H1 (cell line): ENCODE measurements at regions not wholly inside any gene's neighbourhood (a gene's known extent, or its start where the extent isn't known, plus 50 kb on each side); places are given as distances from the start of the nearest gene placed in this dataset.

ENCODE experiments used
- CTCF ChIA-PET: fragments of 300-600 bp; sonication (Branson Sonifier 250); formaldehyde crosslinking; loops from one replicate; lab custom pipeline; 2021; ENCODE audit not compliant: partially characterized antibody; lab: Charles Lee
- POLR2A ChIA-PET: fragments of 300-600 bp; sonication (Branson Sonifier 250); formaldehyde crosslinking; loops from one replicate; lab custom pipeline; 2021; ENCODE audit warnings: inconsistent platforms; ENCODE audit not compliant: partially characterized antibody; lab: Charles Lee
- DNase-seq, 2 experiments: peaks; one replicate each; pipeline versions ENCODE4 v3.0.0 to v3.0.0-alpha.2; 2010 to 2022; ENCODE audit warnings: low spot score in 2 of 2, low read depth in 1 of 2, mixed read lengths in 1 of 2
- FAIRE-seq: peaks from 2 replicates; lab custom pipeline; 2011; peaks lifted over from hg19 to GRCh38; lab: Jason Lieb, UNC
- H2AFZ ChIP-seq: 2 replicates; pipeline ENCODE4 v1.8.1; 2012; ENCODE audit warnings: low read length, inconsistent platforms
- H2AK5ac ChIP-seq: 2 replicates; pipeline ENCODE4 v1.6.1; 2013; ENCODE audit warnings: low read depth, low read length
- H2BK120ac ChIP-seq: replicated peaks from 2 replicates; pipeline ENCODE3; 2013; ENCODE audit warnings: low read depth, low read length, inconsistent platforms
- H2BK12ac ChIP-seq: 2 replicates; pipeline ENCODE4 v1.6.1; 2013; ENCODE audit warnings: low read depth, low read length
- H2BK15ac ChIP-seq: 2 replicates; pipeline ENCODE4 v1.6.1; 2013; ENCODE audit warnings: low read length
- H2BK20ac ChIP-seq: 2 replicates; pipeline ENCODE4 v1.6.1; 2013; ENCODE audit warnings: low read length
- H2BK5ac ChIP-seq: 2 replicates; pipeline ENCODE4 v1.6.1; 2013; ENCODE audit warnings: low read depth, low read length
- H3K14ac ChIP-seq: 2 replicates; pipeline ENCODE4 v1.6.1; 2013; ENCODE audit warnings: inconsistent platforms; ENCODE audit not compliant: insufficient read length
- H3K18ac ChIP-seq: 2 replicates; pipeline ENCODE4 v1.6.1; 2013; ENCODE audit warnings: low read length; ENCODE audit errors: extremely low read depth
- H3K23ac ChIP-seq: 2 replicates; pipeline ENCODE4 v1.6.1; 2013; ENCODE audit warnings: inconsistent platforms; ENCODE audit not compliant: insufficient read length
- H3K23me2 ChIP-seq: 2 replicates; pipeline ENCODE4 v1.6.1; 2013; ENCODE audit warnings: low read depth, low read length
- H3K27ac ChIP-seq: 2 replicates; pipeline ENCODE4 v1.6.1; 2011; ENCODE audit warnings: low read depth, low read length, inconsistent platforms
- H3K27me3 ChIP-seq, 4 experiments: replicated peaks in 1 of 4; 1 replicate in 1 of 4; 2 replicates in 3 of 4; pipeline versions ENCODE4 v1.6.1 to v1.8.1; 2011 to 2013; ENCODE audit warnings: low read length in 3 of 4, mild to moderate bottlenecking in 3 of 4, inconsistent platforms in 2 of 4, mixed read lengths in 2 of 4, moderate library complexity in 1 of 4; ENCODE audit not compliant: control insufficient read depth in 3 of 4, insufficient read depth in 3 of 4; ENCODE audit errors: extremely low read depth in 1 of 4
- H3K36me3 ChIP-seq, 4 experiments: 2 replicates each; pipeline versions ENCODE4 v1.6.1 to v1.8.1; 2011 to 2013; ENCODE audit warnings: mild to moderate bottlenecking in 4 of 4, low read length in 3 of 4, moderate library complexity in 2 of 4, control low read depth in 1 of 4, inconsistent platforms in 1 of 4; ENCODE audit not compliant: insufficient read depth in 4 of 4, control insufficient read depth in 2 of 4
- H3K4ac ChIP-seq: replicated peaks from 2 replicates; pipeline ENCODE3; 2013; ENCODE audit warnings: low read length, low read depth, mixed read lengths, inconsistent platforms; ENCODE audit not compliant: insufficient read length
- H3K4me1 ChIP-seq, 4 experiments: replicated peaks in 1 of 4; 1 replicate in 1 of 4; 2 replicates in 3 of 4; pipeline versions ENCODE4 v1.6.1 to v1.8.1; 2011 to 2013; ENCODE audit warnings: low read length in 3 of 4, inconsistent platforms in 2 of 4, mixed read lengths in 1 of 4; ENCODE audit not compliant: insufficient read depth in 4 of 4, control insufficient read depth in 3 of 4
- H3K4me2 ChIP-seq, 2 experiments: 2 replicates each; pipeline versions ENCODE4 v1.6.1 to v1.8.1; 2011 to 2013; ENCODE audit warnings: low read depth in 2 of 2, low read length in 2 of 2, control low read depth in 1 of 2, inconsistent platforms in 1 of 2, mild to moderate bottlenecking in 1 of 2; ENCODE audit not compliant: insufficient read depth in 1 of 2
- H3K4me3 ChIP-seq, 4 experiments: fragments of 200-600, 300-600 bp in 1 of 4; sonication (generic), shearing (Covaris generic), sonication (Bioruptor Twin) in 1 of 4; 2 replicates each; pipeline versions ENCODE4 v1.5.1 to v1.8.1; 2011 to 2016; ENCODE audit warnings: low read length in 4 of 4, low read depth in 3 of 4, control low read depth in 2 of 4, inconsistent platforms in 2 of 4, mild to moderate bottlenecking in 2 of 4, mixed read lengths in 1 of 4, moderate library complexity in 1 of 4; ENCODE audit not compliant: insufficient read depth in 2 of 4; ENCODE audit errors: extremely low read depth in 1 of 4
- H3K56ac ChIP-seq: replicated peaks from 2 replicates; pipeline ENCODE3; 2013; ENCODE audit warnings: low read depth, mild to moderate bottlenecking, mixed read lengths, low read length, inconsistent platforms; ENCODE audit not compliant: insufficient read length
- H3K79me1 ChIP-seq: 2 replicates; pipeline ENCODE4 v1.6.1; 2013; ENCODE audit warnings: low read depth, low read length, control low read depth
- H3K79me2 ChIP-seq, 2 experiments: 2 replicates each; pipeline versions ENCODE4 v1.6.1 to v1.8.1; 2012 to 2013; ENCODE audit warnings: low read length in 2 of 2, mild to moderate bottlenecking in 2 of 2, inconsistent platforms in 1 of 2; ENCODE audit not compliant: insufficient read depth in 2 of 2, control insufficient read depth in 1 of 2
- H3K9ac ChIP-seq, 4 experiments: replicated peaks in 1 of 4; 1 replicate in 1 of 4; 2 replicates in 3 of 4; pipeline versions ENCODE4 v1.6.1 to v1.8.1; 2011 to 2013; ENCODE audit warnings: low read depth in 3 of 4, low read length in 3 of 4, control low read depth in 2 of 4, mild to moderate bottlenecking in 2 of 4, moderate library complexity in 2 of 4, inconsistent platforms in 1 of 4; ENCODE audit errors: extremely low read depth in 1 of 4
- H3K9me3 ChIP-seq, 2 experiments: 2 replicates each; pipeline versions ENCODE4 v1.6.1 to v1.8.1; 2012 to 2013; ENCODE audit warnings: mild to moderate bottlenecking in 2 of 2, moderate library complexity in 2 of 2, control low read depth in 1 of 2, inconsistent platforms in 1 of 2, low read depth in 1 of 2, low read length in 1 of 2, mixed read lengths in 1 of 2; ENCODE audit not compliant: insufficient read depth in 2 of 2
- H4K20me1 ChIP-seq, 2 experiments: replicated peaks in 1 of 2; 2 replicates each; pipeline versions ENCODE3 to v1.8.1; 2011 to 2013; ENCODE audit warnings: inconsistent platforms in 2 of 2, low read length in 2 of 2, mild to moderate bottlenecking in 1 of 2; ENCODE audit not compliant: insufficient read depth in 2 of 2, control insufficient read depth in 1 of 2
- H4K5ac ChIP-seq: 2 replicates; pipeline ENCODE4 v1.6.1; 2013; ENCODE audit warnings: low read length, low read depth, mixed read lengths, inconsistent platforms; ENCODE audit not compliant: insufficient read length
- H4K8ac ChIP-seq: 2 replicates; pipeline ENCODE4 v1.8.0; 2013; ENCODE audit warnings: mild to moderate bottlenecking, moderate library complexity, low read length, inconsistent platforms; ENCODE audit not compliant: insufficient read depth; ENCODE audit errors: extremely low read depth
- H4K91ac ChIP-seq: replicated peaks from 2 replicates; pipeline ENCODE3; 2013; ENCODE audit warnings: low read length, mixed read lengths, inconsistent platforms; ENCODE audit not compliant: insufficient read length
- BCL11A ChIP-seq, 2 experiments: IDR thresholded peaks; one replicate each; pipeline ENCODE4 v1.6.1; 2011; ENCODE audit warnings: low read depth in 2 of 2, low read length in 2 of 2, mild to moderate bottlenecking in 2 of 2
- CTBP2 ChIP-seq: IDR thresholded peaks from 2 replicates; pipeline ENCODE4 v1.7.0; 2011; ENCODE audit warnings: borderline replicate concordance, mild to moderate bottlenecking, moderate library complexity, mixed read lengths, low read length; ENCODE audit not compliant: insufficient read depth, insufficient read length
- EP300 ChIP-seq, 2 experiments: IDR thresholded peaks; 1 replicate in 1 of 2; 2 replicates in 1 of 2; pipeline ENCODE4 v1.6.1; 2011 to 2012; ENCODE audit warnings: low read depth in 2 of 2, low read length in 2 of 2, mild to moderate bottlenecking in 2 of 2, borderline replicate concordance in 1 of 2, inconsistent platforms in 1 of 2, moderate library complexity in 1 of 2
- EZH2 ChIP-seq: fragments of 200-600 bp; sonication (generic); IDR thresholded peaks from 2 replicates; pipeline ENCODE4 v1.7.1; 2012; ENCODE audit warnings: low read depth, mild to moderate bottlenecking, moderate library complexity, low read length, inconsistent platforms; ENCODE audit not compliant: severe bottlenecking
- JUN ChIP-seq: IDR thresholded peaks from 2 replicates; pipeline ENCODE4 v1.6.1; 2011; ENCODE audit warnings: low read depth, mild to moderate bottlenecking, improper control_type of control experiment, low read length
- MAFK ChIP-seq: IDR thresholded peaks from 2 replicates; pipeline ENCODE4 v1.6.1; 2012; ENCODE audit warnings: low read depth, mild to moderate bottlenecking, improper control_type of control experiment, low read length
- POU5F1 ChIP-seq: IDR thresholded peaks from 2 replicates; pipeline ENCODE4 v1.6.1; 2011; ENCODE audit warnings: low read depth, mild to moderate bottlenecking, low read length, moderate library complexity
- RXRA ChIP-seq: IDR thresholded peaks from 2 replicates; pipeline ENCODE4 v1.6.1; 2011; ENCODE audit warnings: low read depth, mild to moderate bottlenecking, low read length, moderate library complexity; ENCODE audit not compliant: insufficient read depth
- SIN3A ChIP-seq, 2 experiments: IDR thresholded peaks in 1 of 2; conservative IDR thresholded peaks in 1 of 2; 2 replicates each; pipeline ENCODE4 v1.6.1; 2011 to 2012; ENCODE audit warnings: low read length in 2 of 2, improper control_type of control experiment in 1 of 2, low read depth in 1 of 2, mild to moderate bottlenecking in 1 of 2
- SRF ChIP-seq: IDR thresholded peaks from 2 replicates; pipeline ENCODE4 v1.6.1; 2011; ENCODE audit warnings: mild to moderate bottlenecking, low read depth, low read length, moderate library complexity
- SUZ12 ChIP-seq: fragments of 200-600 bp; sonication (generic); IDR thresholded peaks from 2 replicates; pipeline ENCODE4 v1.6.1; 2012; ENCODE audit warnings: mild to moderate bottlenecking, inconsistent platforms, low read length, moderate library complexity, mixed read lengths
- YY1 ChIP-seq: IDR thresholded peaks from 2 replicates; pipeline ENCODE4 v1.6.1; 2011; ENCODE audit warnings: low read depth, mild to moderate bottlenecking, low read length
- WGBS, 2 experiments: shearing (Covaris generic) in 1 of 2; methylation state at CpG; one replicate each; pipeline versions ENCODE4 v1.1.6 to v1.1.7; 2013 to 2015; ENCODE audit warnings: low lambda C conversion rate in 2 of 2, mixed read lengths in 2 of 2, inconsistent platforms in 1 of 2, low coverage in 1 of 2, missing lambda C conversion rate in 1 of 2; ENCODE audit not compliant: insufficient replicate concordance in 2 of 2, insufficient coverage in 1 of 2, insufficient read length in 1 of 2; ENCODE audit errors: extremely low coverage in 1 of 2, missing lambda C conversion rate in 1 of 2; 5-methylcytosine and 5-hydroxymethylcytosine counted together
- TF ChIP-seq, protein P1 (sequence below): IDR thresholded peaks from 2 replicates; pipeline ENCODE4 v1.6.1; 2012; ENCODE audit warnings: inconsistent platforms

DNA sequence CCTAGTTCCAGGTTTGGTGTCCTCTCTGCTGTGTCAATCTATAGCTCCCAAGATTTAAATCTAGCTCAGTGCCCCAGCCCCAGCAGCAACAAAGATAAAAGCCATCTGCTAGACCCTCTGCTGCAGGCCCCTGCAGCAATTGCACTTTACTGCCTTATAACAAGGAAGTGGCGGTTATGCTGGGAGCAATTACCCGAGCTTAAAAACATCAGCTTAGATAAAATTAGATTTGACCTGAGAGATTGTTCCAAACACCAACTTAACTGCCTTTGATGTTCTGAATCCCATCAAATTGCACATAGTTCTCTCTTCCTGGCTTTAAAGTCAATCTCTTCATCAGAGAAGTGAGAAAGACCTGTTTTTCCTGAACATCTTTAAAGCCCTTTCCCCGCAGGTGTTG, 62.4 kb upstream of the SHISA6 start:
- H3K4me3 ChIP-seq = no peak overlapping the region
- no peak for FAIRE-seq
- H3K18ac ChIP-seq = no peak overlapping the region
- H3K36me3 ChIP-seq = no peaks in the 10 kb centered on the region
- no peak overlapping the region for H2BK20ac ChIP-seq
- no peak overlapping the region for H4K8ac ChIP-seq
- CTCF ChIA-PET = interaction anchor here (1.4 kb wide), 1 partner anchor 34 kb away, joined by 4 read pairs; no protein-coding TSS in a partner anchor
- no peaks in the 10 kb centered on the region for H3K79me1 ChIP-seq
- no peak overlapping the region for H2BK12ac ChIP-seq
- H2AFZ ChIP-seq = 0 out of 2 replicates have a peak overlapping the region, but pooled peaks have one; percentile 52
- H3K23ac ChIP-seq = no peak overlapping the region
- no peak overlapping the region for H2BK120ac ChIP-seq
- WGBS, 2 experiments = 87% methylated on average over 3 of the region's 3 CpGs; no CpG with 5 or more reads in 1 of the 2 experiments
- no peak overlapping the region for H4K5ac ChIP-seq
- no peaks in the 10 kb centered on the region for H3K23me2 ChIP-seq
- DNase-seq = no peak
- no peak overlapping the region for H4K91ac ChIP-seq
- H3K56ac ChIP-seq = no peak overlapping the region
- H3K4me2 ChIP-seq = no peak overlapping the region
- H2AK5ac ChIP-seq = no peak overlapping the region
- H3K27ac ChIP-seq = no peak overlapping the region
- H3K79me2 ChIP-seq = no peaks in the 10 kb centered on the region
- peaks cover 0 to 1% (median 0%) of the 10 kb centered on the region in 4 experiments; a peak in 1 of 7 replicates for H3K27me3 ChIP-seq
- no peak overlapping the region for H3K14ac ChIP-seq
- H3K4ac ChIP-seq = no peak overlapping the region
- no peaks in the 10 kb centered on the region for H3K9me3 ChIP-seq
- no peak overlapping the region for H2BK5ac ChIP-seq
- H4K20me1 ChIP-seq = no peaks in the 10 kb centered on the region
- H3K9ac ChIP-seq = no peak overlapping the region
- POLR2A ChIA-PET = no interaction called here
- H3K4me1 ChIP-seq = peaks cover 0 to 6% (median 0%) of the 10 kb centered on the region in 4 experiments; a peak in 3 of 7 replicates
- no peak overlapping the region for H2BK15ac ChIP-seq
- no peak for TF ChIP-seq YY1
- TF ChIP-seq EP300 (IDR thresholded peaks at IDR 0.05; ENCODE audit: borderline replicate concordance in 1 of 2, low read depth in 2 of 2, low read length in 2 of 2) = no peak
- TF ChIP-seq, protein P1, sequence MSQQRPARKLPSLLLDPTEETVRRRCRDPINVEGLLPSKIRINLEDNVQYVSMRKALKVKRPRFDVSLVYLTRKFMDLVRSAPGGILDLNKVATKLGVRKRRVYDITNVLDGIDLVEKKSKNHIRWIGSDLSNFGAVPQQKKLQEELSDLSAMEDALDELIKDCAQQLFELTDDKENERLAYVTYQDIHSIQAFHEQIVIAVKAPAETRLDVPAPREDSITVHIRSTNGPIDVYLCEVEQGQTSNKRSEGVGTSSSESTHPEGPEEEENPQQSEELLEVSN = no peak
- no peak for TF ChIP-seq SUZ12
- TF ChIP-seq POU5F1 = no peak
- no peak for TF ChIP-seq EZH2
- no peak for TF ChIP-seq RXRA
- TF ChIP-seq SRF = no peak
- no peak for TF ChIP-seq SIN3A (conservative IDR thresholded peaks at IDR 0.05 in 1 of 2, IDR thresholded peaks at IDR 0.05 in 1 of 2; ENCODE audit: low read depth in 1 of 2, low read length in 2 of 2)
- TF ChIP-seq CTBP2 = no peak
- no peak for TF ChIP-seq BCL11A (IDR thresholded peaks at IDR 0.05; ENCODE audit: low read depth in 2 of 2, low read length in 2 of 2)
- TF ChIP-seq MAFK = no peak
- TF ChIP-seq JUN = no peak
